Fibroblast of the aortic adventitia (primary cell): ENCODE measurements at regions not wholly inside any gene's neighbourhood (a gene's known extent, or its start where the extent isn't known, plus 50 kb on each side); places are given as distances from the start of the nearest gene placed in this dataset.

Experiments
- DNase-seq: peaks from one replicate; pipeline ENCODE4 v3.0.0-alpha.2; 2010; ENCODE audit warnings: low read depth
- H3K4me3 ChIP-seq: 2 replicates; pipeline ENCODE4 v1.5.1; 2011; ENCODE audit warnings: low read depth, mild to moderate bottlenecking, control low read depth, low read length, moderate library complexity
- TF ChIP-seq, protein P1 (sequence below): IDR thresholded peaks from 2 replicates; pipeline ENCODE4 v1.5.1; 2011; ENCODE audit warnings: mild to moderate bottlenecking, low read length, control low read depth, inconsistent platforms; ENCODE audit not compliant: insufficient read depth

DNA sequence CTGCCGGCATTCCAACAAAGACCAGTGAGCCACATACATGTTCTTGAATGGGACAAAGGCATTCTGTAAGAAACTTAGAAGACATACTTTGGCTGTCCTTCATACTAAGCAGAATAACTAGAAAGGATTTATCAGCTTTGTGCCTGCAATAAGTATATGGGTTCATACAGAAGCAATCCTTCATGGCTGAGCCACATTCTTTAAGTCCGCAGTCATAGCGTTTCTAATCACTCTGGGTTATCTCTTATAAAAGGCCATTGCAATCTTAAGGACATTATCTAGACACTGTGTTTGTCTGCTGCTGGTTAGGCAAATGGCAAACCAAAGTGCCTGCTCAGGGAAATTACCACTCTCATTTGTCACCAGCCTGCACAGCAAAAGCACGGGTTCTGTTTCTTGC lies 488.4 kb downstream of the ACTR3B start:
- no peak for DNase-seq
- TF ChIP-seq, protein P1, sequence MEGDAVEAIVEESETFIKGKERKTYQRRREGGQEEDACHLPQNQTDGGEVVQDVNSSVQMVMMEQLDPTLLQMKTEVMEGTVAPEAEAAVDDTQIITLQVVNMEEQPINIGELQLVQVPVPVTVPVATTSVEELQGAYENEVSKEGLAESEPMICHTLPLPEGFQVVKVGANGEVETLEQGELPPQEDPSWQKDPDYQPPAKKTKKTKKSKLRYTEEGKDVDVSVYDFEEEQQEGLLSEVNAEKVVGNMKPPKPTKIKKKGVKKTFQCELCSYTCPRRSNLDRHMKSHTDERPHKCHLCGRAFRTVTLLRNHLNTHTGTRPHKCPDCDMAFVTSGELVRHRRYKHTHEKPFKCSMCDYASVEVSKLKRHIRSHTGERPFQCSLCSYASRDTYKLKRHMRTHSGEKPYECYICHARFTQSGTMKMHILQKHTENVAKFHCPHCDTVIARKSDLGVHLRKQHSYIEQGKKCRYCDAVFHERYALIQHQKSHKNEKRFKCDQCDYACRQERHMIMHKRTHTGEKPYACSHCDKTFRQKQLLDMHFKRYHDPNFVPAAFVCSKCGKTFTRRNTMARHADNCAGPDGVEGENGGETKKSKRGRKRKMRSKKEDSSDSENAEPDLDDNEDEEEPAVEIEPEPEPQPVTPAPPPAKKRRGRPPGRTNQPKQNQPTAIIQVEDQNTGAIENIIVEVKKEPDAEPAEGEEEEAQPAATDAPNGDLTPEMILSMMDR: no peak
- H3K4me3 ChIP-seq: no peak overlapping the region

DNA sequence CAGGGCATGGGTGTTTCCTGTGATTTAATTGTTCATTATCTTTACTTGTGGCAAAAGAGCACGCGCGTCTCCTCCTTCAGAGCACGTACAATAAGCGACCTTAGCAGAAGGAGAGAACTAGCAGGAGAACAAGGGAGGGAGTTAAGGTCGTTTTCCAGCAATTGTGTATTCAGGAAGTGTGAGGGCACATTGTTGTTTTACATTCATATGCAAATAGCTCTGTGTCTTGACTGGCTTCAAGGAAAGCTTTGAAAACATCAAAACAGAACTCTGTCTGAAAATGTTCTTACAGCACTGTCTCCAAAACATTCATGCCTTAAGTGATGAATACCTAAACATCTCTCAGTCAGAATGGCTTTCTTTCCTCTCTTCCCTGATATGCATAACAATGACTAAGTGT lies 499.1 kb downstream of the ACTR3B start:
- no peak for DNase-seq
- TF ChIP-seq, protein P1: no peak
- H3K4me3 ChIP-seq: no peak overlapping the region

DNA sequence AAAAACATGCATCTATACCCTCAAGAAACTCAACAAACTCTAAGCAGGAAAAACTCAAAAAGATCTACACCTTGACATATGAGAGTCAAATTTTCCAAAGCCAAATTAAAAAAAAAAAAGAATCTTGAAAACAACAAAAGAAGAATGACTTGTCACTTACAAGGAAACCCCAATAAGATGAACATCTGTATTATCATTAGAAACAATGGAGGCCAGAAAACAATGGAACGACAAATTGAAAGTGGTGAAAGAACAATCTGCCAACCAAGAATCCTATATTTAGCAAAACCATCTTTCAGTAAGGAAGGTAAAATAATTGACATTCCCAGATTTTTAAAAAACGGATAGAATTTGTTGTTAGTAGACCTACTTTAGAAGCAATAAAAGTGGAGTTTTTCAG lies 516.8 kb downstream of the ACTR3B start:
- H3K4me3 ChIP-seq: no peak overlapping the region
- TF ChIP-seq, protein P1: no peak
- DNase-seq: no peak

DNA sequence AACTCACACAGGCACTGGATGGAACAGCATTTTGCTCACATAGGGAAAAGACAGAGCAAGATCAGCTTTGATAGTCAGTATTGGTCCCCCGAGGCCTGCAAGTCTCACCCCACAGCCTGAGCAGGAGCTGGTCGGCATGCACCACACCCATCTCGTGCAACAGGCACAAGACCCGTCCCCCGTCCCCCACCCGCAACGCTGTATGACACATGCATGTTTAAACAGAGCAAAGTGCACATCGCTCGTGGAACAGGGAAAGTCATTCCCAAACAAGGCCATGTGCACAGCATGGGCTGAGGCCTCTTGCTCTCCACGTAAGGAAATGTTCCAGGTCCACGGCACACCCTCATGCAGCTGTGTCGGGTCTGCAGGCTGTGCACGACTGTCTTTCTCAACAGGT lies 527.2 kb downstream of the ACTR3B start:
- no peak for DNase-seq
- no peak overlapping the region for H3K4me3 ChIP-seq
- TF ChIP-seq, protein P1: no peak

- DNase-seq: no peak
- TF ChIP-seq, protein P1: no peak
Measured at GRCh38 chr7:153290066-153290465, 530.5 kb downstream of the ACTR3B start.

GRCh38 chr7:153297141-153297540 lies 537.6 kb downstream of the ACTR3B start:
- no peak overlapping the region for H3K4me3 ChIP-seq
- TF ChIP-seq, protein P1: no peak
- DNase-seq: no peak

More at GRCh38 chr7:153290066-153290465, 530.5 kb downstream of the ACTR3B start:
- no peak overlapping the region for H3K4me3 ChIP-seq

DNA sequence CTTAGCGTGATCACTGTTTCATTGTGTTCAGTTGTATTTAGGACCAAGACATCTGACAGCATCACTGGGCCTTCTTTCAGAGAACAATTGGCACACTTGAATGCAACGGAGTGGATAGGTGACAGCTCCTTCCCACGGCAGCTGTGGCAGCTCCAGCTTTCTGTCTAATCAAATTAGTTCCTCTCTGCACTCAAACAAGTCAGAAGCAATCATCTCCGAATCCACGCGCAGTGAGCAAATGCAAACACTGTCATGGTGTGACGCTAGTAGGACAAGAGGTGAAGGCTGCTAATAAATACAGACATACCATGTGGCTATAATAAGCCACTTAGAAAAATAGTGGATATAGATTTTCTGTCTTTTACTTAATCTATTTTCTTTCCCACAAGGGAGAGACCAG lies 542.4 kb downstream of the ACTR3B start:
- no peak overlapping the region for H3K4me3 ChIP-seq
- TF ChIP-seq, protein P1: no peak
- no peak for DNase-seq
